ENCODE measurements at regions not wholly inside any gene's neighbourhood (a gene's known extent, or its start where the extent isn't known, plus 50 kb on each side); places are given as distances from the start of the nearest gene placed in this dataset.

GRCh38 chr2:205887637-205888036, 198.3 kb downstream of the INO80D start:
- H3K36me3 ChIP-seq (ENCODE audit: control insufficient read depth, insufficient read depth, low read length), result no peaks in the 10 kb centered on the region
- no peaks in the 10 kb centered on the region for H3K9me3 ChIP-seq (ENCODE audit: control insufficient read depth, insufficient read depth, low read depth, low read length)
- no peak for DNase-seq (ENCODE audit: low read depth in 2 of 2)
- TF ChIP-seq CTCF (conservative IDR thresholded peaks at IDR 0.05 in 1 of 2, IDR thresholded peaks at IDR 0.05 in 1 of 2; ENCODE audit: low read depth in 1 of 2, low read length in 2 of 2) (no peak), EZH2 (IDR thresholded peaks at IDR 0.05; ENCODE audit: low read length, missing control alignments) (no peak)
- H3K27me3 ChIP-seq (ENCODE audit: control insufficient read depth, insufficient read depth, low read length), result no peaks in the 10 kb centered on the region
- H3K4me1 ChIP-seq (ENCODE audit: control insufficient read depth, extremely low read depth, insufficient read depth, low read length), result no peaks in the 10 kb centered on the region
- no peak overlapping the region for H3K9ac ChIP-seq (ENCODE audit: insufficient read depth, low read length)
- no peaks in the 10 kb centered on the region for H4K20me1 ChIP-seq (ENCODE audit: control insufficient read depth, extremely low read depth, insufficient read depth, low read length)
- no peak overlapping the region for H3K27ac ChIP-seq (ENCODE audit: insufficient read depth, low read length)
- H3K4me2 ChIP-seq (ENCODE audit: extremely low read depth, insufficient read depth, low read length), result no peak overlapping the region
- no peaks in the 10 kb centered on the region for H3K79me2 ChIP-seq (ENCODE audit: control insufficient read depth, insufficient read depth, low read length)
- no peak overlapping the region for H3K4me3 ChIP-seq (replicated peaks in 1 of 4; ENCODE audit: control extremely low read depth in 1 of 4, insufficient read depth in 1 of 4, low read depth in 3 of 4, low read length in 4 of 4)
- no peak overlapping the region for H2AFZ ChIP-seq (ENCODE audit: low read length)

- DNase-seq (ENCODE audit: low read depth in 2 of 2), result peak; percentile 64 to 78
- H3K36me3 ChIP-seq (ENCODE audit: control insufficient read depth, insufficient read depth, low read length), result no peaks in the 10 kb centered on the region
- H3K27ac ChIP-seq (ENCODE audit: insufficient read depth, low read length), result no peak overlapping the region
- no peak overlapping the region for H3K4me3 ChIP-seq (replicated peaks in 1 of 4; ENCODE audit: control extremely low read depth in 1 of 4, insufficient read depth in 1 of 4, low read depth in 3 of 4, low read length in 4 of 4)
- H2AFZ ChIP-seq (ENCODE audit: low read length), result peak overlapping the region; percentile 62
- H3K4me1 ChIP-seq (ENCODE audit: control insufficient read depth, extremely low read depth, insufficient read depth, low read length), result no peaks in the 10 kb centered on the region
- H3K9me3 ChIP-seq (ENCODE audit: control insufficient read depth, insufficient read depth, low read depth, low read length), result no peaks in the 10 kb centered on the region
- no peaks in the 10 kb centered on the region for H3K79me2 ChIP-seq (ENCODE audit: control insufficient read depth, insufficient read depth, low read length)
- TF ChIP-seq CTCF (conservative IDR thresholded peaks at IDR 0.05 in 1 of 2, IDR thresholded peaks at IDR 0.05 in 1 of 2; ENCODE audit: low read depth in 1 of 2, low read length in 2 of 2) (peak; percentile 84 to 93), EZH2 (IDR thresholded peaks at IDR 0.05; ENCODE audit: low read length, missing control alignments) (no peak)
- no peaks in the 10 kb centered on the region for H3K27me3 ChIP-seq (ENCODE audit: control insufficient read depth, insufficient read depth, low read length)
- peak overlapping the region; percentile 37 for H3K4me2 ChIP-seq (ENCODE audit: extremely low read depth, insufficient read depth, low read length)
- no peaks in the 10 kb centered on the region for H4K20me1 ChIP-seq (ENCODE audit: control insufficient read depth, extremely low read depth, insufficient read depth, low read length)
- no peak overlapping the region for H3K9ac ChIP-seq (ENCODE audit: insufficient read depth, low read length)
Observed at GRCh38 chr2:205885492-205886099, 200.4 kb downstream of the INO80D start.

GRCh38 chr2:205883965-205884364, 201.7 kb downstream of the NRP2 start:
- TF ChIP-seq CTCF (conservative IDR thresholded peaks at IDR 0.05 in 1 of 2, IDR thresholded peaks at IDR 0.05 in 1 of 2; ENCODE audit: low read depth in 1 of 2, low read length in 2 of 2), result no peak
- TF ChIP-seq EZH2 (IDR thresholded peaks at IDR 0.05; ENCODE audit: low read length, missing control alignments), result no peak
- Histone ChIP-seq H3K9ac (ENCODE audit: insufficient read depth, low read length) (no peak overlapping the region), H3K27me3 (ENCODE audit: control insufficient read depth, insufficient read depth, low read length) (peaks cover 2% of the 10 kb centered on the region), H3K4me3 (replicated peaks in 1 of 4; ENCODE audit: control extremely low read depth in 1 of 4, insufficient read depth in 1 of 4, low read depth in 3 of 4, low read length in 4 of 4) (no peak overlapping the region), H4K20me1 (ENCODE audit: control insufficient read depth, extremely low read depth, insufficient read depth, low read length) (no peaks in the 10 kb centered on the region), H3K4me1 (ENCODE audit: control insufficient read depth, extremely low read depth, insufficient read depth, low read length) (no peaks in the 10 kb centered on the region), H3K4me2 (ENCODE audit: extremely low read depth, insufficient read depth, low read length) (no peak overlapping the region), H3K9me3 (ENCODE audit: control insufficient read depth, insufficient read depth, low read depth, low read length) (no peaks in the 10 kb centered on the region), H3K79me2 (ENCODE audit: control insufficient read depth, insufficient read depth, low read length) (no peaks in the 10 kb centered on the region), H3K36me3 (ENCODE audit: control insufficient read depth, insufficient read depth, low read length) (no peaks in the 10 kb centered on the region), H3K27ac (ENCODE audit: insufficient read depth, low read length) (no peak overlapping the region), H2AFZ (ENCODE audit: low read length) (no peak overlapping the region)
- DNase-seq (ENCODE audit: low read depth in 2 of 2), result no peak

Data from fibroblast of lung (primary cell).